ENCODE measurements at regions not wholly inside any gene's neighbourhood (a gene's known extent, or its start where the extent isn't known, plus 50 kb on each side); places are given as distances from the start of the nearest gene placed in this dataset.

- no peak for DNase-seq
Measured at GRCh38 chr7:47636081-47636432, 54.1 kb upstream of the TNS3 start.

GRCh38 chr7:47635091-47636080 lies 53.5 kb upstream of the TNS3 start:
- no peak for DNase-seq

GRCh38 chr7:47634273-47634672 lies 52.4 kb upstream of the TNS3 start:
- no peak for DNase-seq

- DNase-seq, result no peak
Measured at GRCh38 chr7:47633134-47633533, 51.2 kb upstream of the TNS3 start.
